ENCODE measurements at regions not wholly inside any gene's neighbourhood (a gene's known extent, or its start where the extent isn't known, plus 50 kb on each side); places are given as distances from the start of the nearest gene placed in this dataset.

- no peak for TF ChIP-seq POLR2A (IDR thresholded peaks at IDR 0.05)
- TF ChIP-seq CTCF (IDR thresholded peaks at IDR 0.05) = no peak
Measured at GRCh38 chr12:127035011-127035879, 1231.7 kb upstream of the TMEM132C start.
